ENCODE measurements at regions not wholly inside any gene's neighbourhood (a gene's known extent, or its start where the extent isn't known, plus 50 kb on each side); places are given as distances from the start of the nearest gene placed in this dataset.

DNA sequence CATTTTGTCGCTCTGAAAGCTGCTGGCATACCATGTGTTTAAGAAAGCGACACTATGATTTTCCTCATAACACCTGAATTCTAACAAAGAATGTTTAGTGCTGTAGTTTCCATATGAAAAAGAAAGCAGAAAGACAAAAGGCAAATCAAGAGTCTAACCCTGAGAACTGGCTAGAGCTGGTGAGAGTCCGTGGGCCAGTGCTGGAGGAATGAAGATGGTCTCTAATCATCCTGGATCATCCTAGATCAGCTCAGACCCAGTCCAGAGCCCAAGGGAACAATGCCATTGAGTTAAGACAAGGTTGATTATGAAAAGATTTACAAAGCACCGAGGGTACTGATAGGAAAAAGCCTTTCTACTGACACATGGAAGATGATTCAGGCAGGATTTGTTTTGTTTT is 73.0 kb upstream of the MYLIP start:
- TF ChIP-seq, protein P1, sequence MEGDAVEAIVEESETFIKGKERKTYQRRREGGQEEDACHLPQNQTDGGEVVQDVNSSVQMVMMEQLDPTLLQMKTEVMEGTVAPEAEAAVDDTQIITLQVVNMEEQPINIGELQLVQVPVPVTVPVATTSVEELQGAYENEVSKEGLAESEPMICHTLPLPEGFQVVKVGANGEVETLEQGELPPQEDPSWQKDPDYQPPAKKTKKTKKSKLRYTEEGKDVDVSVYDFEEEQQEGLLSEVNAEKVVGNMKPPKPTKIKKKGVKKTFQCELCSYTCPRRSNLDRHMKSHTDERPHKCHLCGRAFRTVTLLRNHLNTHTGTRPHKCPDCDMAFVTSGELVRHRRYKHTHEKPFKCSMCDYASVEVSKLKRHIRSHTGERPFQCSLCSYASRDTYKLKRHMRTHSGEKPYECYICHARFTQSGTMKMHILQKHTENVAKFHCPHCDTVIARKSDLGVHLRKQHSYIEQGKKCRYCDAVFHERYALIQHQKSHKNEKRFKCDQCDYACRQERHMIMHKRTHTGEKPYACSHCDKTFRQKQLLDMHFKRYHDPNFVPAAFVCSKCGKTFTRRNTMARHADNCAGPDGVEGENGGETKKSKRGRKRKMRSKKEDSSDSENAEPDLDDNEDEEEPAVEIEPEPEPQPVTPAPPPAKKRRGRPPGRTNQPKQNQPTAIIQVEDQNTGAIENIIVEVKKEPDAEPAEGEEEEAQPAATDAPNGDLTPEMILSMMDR (conservative IDR thresholded peaks at IDR 0.05; ENCODE audit: low read depth, low read length), result no peak
- TF ChIP-seq EZH2 (IDR thresholded peaks at IDR 0.05; ENCODE audit: low read length, unreplicated experiment), result no peak
